GM03348 (cell line): ENCODE measurements at regions not wholly inside any gene's neighbourhood (a gene's known extent, or its start where the extent isn't known, plus 50 kb on each side); places are given as distances from the start of the nearest gene placed in this dataset.
"Not testable (repeated sequence)": the region's sequence is repeated elsewhere in the genome, so short reads cannot be mapped to it uniquely, and the experiment has no call there.

Experiments
- DNase-seq: peaks from one replicate; pipeline ENCODE4 v3.0.0; 2012; ENCODE audit warnings: low spot score

GRCh38 chr5:113652161-113652560 lies 138.7 kb downstream of the YTHDC2 start:
- no peak for DNase-seq

GRCh38 chr5:113654828-113655227 lies 141.3 kb downstream of the YTHDC2 start:
- DNase-seq: no peak

- no peak for DNase-seq
These were observed 146.7 kb downstream of the YTHDC2 start for GRCh38 chr5:113660206-113660605.

- no peak for DNase-seq
These were observed 147.3 kb downstream of the YTHDC2 start for GRCh38 chr5:113660706-113661250.

- DNase-seq: peak; percentile 29
These were observed 150.5 kb downstream of the YTHDC2 start for GRCh38 chr5:113663879-113664541.

GRCh38 chr5:113673041-113673440 lies 159.5 kb downstream of the YTHDC2 start:
- DNase-seq: no peak

- DNase-seq: no peak
These were observed 161.7 kb downstream of the YTHDC2 start for GRCh38 chr5:113675166-113675565.

- no peak for DNase-seq
These were observed 164.7 kb downstream of the YTHDC2 start for GRCh38 chr5:113678202-113678601.

- DNase-seq: peak; percentile 58
These were observed 165.6 kb downstream of the YTHDC2 start for GRCh38 chr5:113678924-113679575.

GRCh38 chr5:113680534-113680933 lies 167.0 kb downstream of the YTHDC2 start:
- no peak for DNase-seq

GRCh38 chr5:113682497-113683136 lies 169.1 kb downstream of the YTHDC2 start:
- peak; percentile 8 for DNase-seq

GRCh38 chr5:113683211-113683610 lies 169.7 kb downstream of the YTHDC2 start:
- DNase-seq: no peak

- no peak for DNase-seq
These were observed 173.1 kb downstream of the YTHDC2 start for GRCh38 chr5:113686599-113686998.

GRCh38 chr5:113689647-113690046 lies 176.2 kb downstream of the YTHDC2 start:
- no peak for DNase-seq

- DNase-seq: no peak
These were observed 179.0 kb downstream of the YTHDC2 start for GRCh38 chr5:113692466-113692865.

- DNase-seq: no peak
These were observed 179.5 kb downstream of the YTHDC2 start for GRCh38 chr5:113692891-113693457.

GRCh38 chr5:113693701-113694100 lies 180.2 kb downstream of the YTHDC2 start:
- no peak for DNase-seq

- DNase-seq: no peak
These were observed 181.1 kb downstream of the YTHDC2 start for GRCh38 chr5:113694576-113694975.

GRCh38 chr5:113703266-113703665 lies 189.8 kb downstream of the YTHDC2 start:
- DNase-seq: no peak

GRCh38 chr5:113705657-113706056 lies 192.2 kb downstream of the YTHDC2 start:
- DNase-seq: no peak

GRCh38 chr5:113713051-113713450 lies 199.6 kb downstream of the YTHDC2 start:
- no peak for DNase-seq

- not testable (repeated sequence) for DNase-seq
These were observed 202.4 kb downstream of the YTHDC2 start for GRCh38 chr5:113715921-113716320.

GRCh38 chr5:113719549-113719948 lies 206.1 kb downstream of the YTHDC2 start:
- DNase-seq: no peak
